Endothelial cell (in vitro differentiated cells): ENCODE measurements at regions not wholly inside any gene's neighbourhood (a gene's known extent, or its start where the extent isn't known, plus 50 kb on each side); places are given as distances from the start of the nearest gene placed in this dataset.

Experiments
- DNase-seq: peaks from one replicate; pipeline ENCODE4 v3.0.0; 2021; ENCODE audit warnings: low spot score
- H3K27ac Mint-ChIP-seq: one replicate; pipeline ENCODE4 v1.8.0; 2021; ENCODE audit warnings: mixed read lengths, inconsistent platforms; ENCODE audit not compliant: unreplicated experiment
- H3K27me3 Mint-ChIP-seq: one replicate; pipeline ENCODE4 v1.8.0; 2021; ENCODE audit warnings: mild to moderate bottlenecking, moderate library complexity, mixed read lengths, inconsistent platforms; ENCODE audit not compliant: unreplicated experiment
- H3K36me3 Mint-ChIP-seq: one replicate; pipeline ENCODE4 v1.8.0; 2021; ENCODE audit warnings: mild to moderate bottlenecking, low read depth, mixed read lengths, inconsistent platforms; ENCODE audit not compliant: unreplicated experiment
- H3K4me1 Mint-ChIP-seq: one replicate; pipeline ENCODE4 v1.8.0; 2021; ENCODE audit warnings: mild to moderate bottlenecking, mixed read lengths, inconsistent platforms; ENCODE audit not compliant: unreplicated experiment
- H3K4me3 Mint-ChIP-seq: one replicate; pipeline ENCODE4 v1.8.0; 2021; ENCODE audit warnings: mild to moderate bottlenecking, mixed read lengths, inconsistent platforms; ENCODE audit not compliant: unreplicated experiment
- H3K9me3 Mint-ChIP-seq: one replicate; pipeline ENCODE4 v1.8.0; 2021; ENCODE audit warnings: mixed read lengths, inconsistent platforms; ENCODE audit not compliant: unreplicated experiment
- TF ChIP-seq, protein P1 (sequence below): fragments of 200-600 bp; sonication (generic); IDR thresholded peaks from one replicate; pipeline ENCODE4 v1.5.0; 2021; ENCODE audit warnings: antibody characterized with exemption; ENCODE audit not compliant: unreplicated experiment

DNA sequence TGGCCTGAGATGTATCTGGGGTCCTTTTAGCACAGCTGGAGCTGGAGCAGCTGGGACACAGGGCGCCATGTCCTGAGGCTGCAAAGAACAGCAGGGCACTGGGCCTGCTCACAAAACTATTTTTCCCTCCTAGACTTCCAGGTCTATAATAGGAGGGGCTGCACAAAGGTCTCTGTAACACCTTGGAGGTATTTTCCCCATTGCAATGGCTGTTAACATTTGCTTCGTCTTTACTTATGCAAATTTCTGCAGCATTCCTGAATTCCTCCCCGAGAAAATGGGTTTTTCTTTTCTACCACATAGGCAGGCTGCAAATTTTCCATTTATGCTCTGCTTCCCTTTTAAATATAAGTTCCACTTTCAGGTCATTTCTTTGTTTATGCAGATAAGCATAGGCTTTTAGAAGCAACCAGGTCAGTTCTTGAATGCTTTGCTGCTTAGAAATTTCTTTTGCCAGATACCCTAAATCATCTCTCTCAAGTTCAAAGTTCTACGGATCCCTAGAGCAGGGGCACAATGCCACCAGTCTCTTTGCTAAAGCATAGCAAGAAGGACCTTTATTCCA is 130.8 kb downstream of the PCSK1 start:
- Mint-ChIP-seq H3K36me3 (no peaks in the 10 kb centered on the region), H3K27ac (no peak overlapping the region), H3K27me3 (peaks cover 3% of the 10 kb centered on the region), H3K4me1 (no peaks in the 10 kb centered on the region), H3K4me3 (no peak overlapping the region), H3K9me3 (no peaks in the 10 kb centered on the region)
- TF ChIP-seq, protein P1, sequence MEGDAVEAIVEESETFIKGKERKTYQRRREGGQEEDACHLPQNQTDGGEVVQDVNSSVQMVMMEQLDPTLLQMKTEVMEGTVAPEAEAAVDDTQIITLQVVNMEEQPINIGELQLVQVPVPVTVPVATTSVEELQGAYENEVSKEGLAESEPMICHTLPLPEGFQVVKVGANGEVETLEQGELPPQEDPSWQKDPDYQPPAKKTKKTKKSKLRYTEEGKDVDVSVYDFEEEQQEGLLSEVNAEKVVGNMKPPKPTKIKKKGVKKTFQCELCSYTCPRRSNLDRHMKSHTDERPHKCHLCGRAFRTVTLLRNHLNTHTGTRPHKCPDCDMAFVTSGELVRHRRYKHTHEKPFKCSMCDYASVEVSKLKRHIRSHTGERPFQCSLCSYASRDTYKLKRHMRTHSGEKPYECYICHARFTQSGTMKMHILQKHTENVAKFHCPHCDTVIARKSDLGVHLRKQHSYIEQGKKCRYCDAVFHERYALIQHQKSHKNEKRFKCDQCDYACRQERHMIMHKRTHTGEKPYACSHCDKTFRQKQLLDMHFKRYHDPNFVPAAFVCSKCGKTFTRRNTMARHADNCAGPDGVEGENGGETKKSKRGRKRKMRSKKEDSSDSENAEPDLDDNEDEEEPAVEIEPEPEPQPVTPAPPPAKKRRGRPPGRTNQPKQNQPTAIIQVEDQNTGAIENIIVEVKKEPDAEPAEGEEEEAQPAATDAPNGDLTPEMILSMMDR: no peak
- no peak for DNase-seq

DNA sequence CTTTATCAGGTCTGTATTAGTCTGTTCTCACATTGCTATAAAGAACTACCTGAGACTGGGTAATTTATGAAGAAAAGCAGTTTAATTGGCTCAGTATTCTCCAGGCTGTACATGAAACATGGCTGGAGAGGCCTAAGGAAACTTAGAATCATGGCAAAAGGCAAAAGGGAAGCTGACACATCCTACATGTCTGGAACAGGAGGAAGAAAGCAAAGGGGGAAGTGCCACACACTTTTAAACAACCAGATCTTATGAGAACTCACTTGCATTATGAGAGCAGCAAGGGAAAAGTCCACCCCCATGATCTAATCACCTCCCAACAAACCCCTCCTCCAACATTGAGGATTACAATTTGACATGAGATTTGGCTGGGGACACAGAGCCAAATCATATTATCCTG is 132.1 kb downstream of the PCSK1 start:
- no peaks in the 10 kb centered on the region for H3K36me3 Mint-ChIP-seq
- DNase-seq: no peak

GRCh38 chr5:96297867-96298266 is 135.2 kb downstream of the PCSK1 start:
- peaks cover 2% of the 10 kb centered on the region for H3K27me3 Mint-ChIP-seq
- TF ChIP-seq, protein P1: no peak
- H3K27ac Mint-ChIP-seq: no peak overlapping the region
- no peak overlapping the region for H3K4me3 Mint-ChIP-seq
- H3K36me3 Mint-ChIP-seq: no peaks in the 10 kb centered on the region
- H3K9me3 Mint-ChIP-seq: no peaks in the 10 kb centered on the region
- no peak for DNase-seq
- no peaks in the 10 kb centered on the region for H3K4me1 Mint-ChIP-seq

More for the DNA sequence above, 132.1 kb downstream of the PCSK1 start:
- TF ChIP-seq, protein P1: no peak
- Mint-ChIP-seq H3K27me3 (peaks cover 2% of the 10 kb centered on the region), H3K4me3 (no peak overlapping the region), H3K27ac (no peak overlapping the region), H3K4me1 (no peaks in the 10 kb centered on the region), H3K9me3 (no peaks in the 10 kb centered on the region)

- DNase-seq: no peak
- H3K9me3 Mint-ChIP-seq: no peaks in the 10 kb centered on the region
- H3K36me3 Mint-ChIP-seq: no peaks in the 10 kb centered on the region
- H3K27ac Mint-ChIP-seq: no peak overlapping the region
- peaks cover 2% of the 10 kb centered on the region for H3K27me3 Mint-ChIP-seq
- H3K4me3 Mint-ChIP-seq: no peak overlapping the region
- TF ChIP-seq, protein P1: no peak
- no peaks in the 10 kb centered on the region for H3K4me1 Mint-ChIP-seq
Observed at GRCh38 chr5:96297290-96297689, 135.8 kb downstream of the PCSK1 start.

DNA sequence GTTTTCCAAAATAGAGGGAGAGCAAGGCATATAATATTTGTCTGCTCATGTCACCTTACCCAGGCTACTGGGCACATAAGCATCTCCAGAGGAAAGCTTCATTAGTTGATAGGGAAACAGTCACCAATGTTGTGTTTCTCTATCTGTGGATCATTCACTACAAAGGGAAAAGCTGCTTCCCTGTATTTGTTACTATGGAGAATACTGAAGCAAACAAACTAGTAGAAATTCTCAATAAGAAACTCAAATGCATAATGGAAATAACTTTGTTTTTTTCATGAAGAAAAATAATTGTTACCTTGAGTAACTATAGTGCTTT is 138.2 kb downstream of the PCSK1 start:
- TF ChIP-seq, protein P1: no peak
- DNase-seq: no peak
- Mint-ChIP-seq H3K4me1 (no peaks in the 10 kb centered on the region), H3K27ac (no peak overlapping the region), H3K36me3 (no peaks in the 10 kb centered on the region), H3K27me3 (peaks cover 2% of the 10 kb centered on the region), H3K9me3 (no peaks in the 10 kb centered on the region), H3K4me3 (no peak overlapping the region)
